ENCODE measurements at regions not wholly inside any gene's neighbourhood (a gene's known extent, or its start where the extent isn't known, plus 50 kb on each side); places are given as distances from the start of the nearest gene placed in this dataset.

GRCh38 chr2:104545055-104545454 lies 308.9 kb upstream of the POU3F3 start:
- no peak for DNase-seq

GRCh38 chr2:104546537-104546936 lies 307.4 kb upstream of the POU3F3 start:
- no peak for DNase-seq

GRCh38 chr2:104547221-104547620 lies 306.7 kb upstream of the POU3F3 start:
- DNase-seq, result no peak

- no peak for DNase-seq
These were observed 292.7 kb upstream of the POU3F3 start for GRCh38 chr2:104561251-104561650.

DNA sequence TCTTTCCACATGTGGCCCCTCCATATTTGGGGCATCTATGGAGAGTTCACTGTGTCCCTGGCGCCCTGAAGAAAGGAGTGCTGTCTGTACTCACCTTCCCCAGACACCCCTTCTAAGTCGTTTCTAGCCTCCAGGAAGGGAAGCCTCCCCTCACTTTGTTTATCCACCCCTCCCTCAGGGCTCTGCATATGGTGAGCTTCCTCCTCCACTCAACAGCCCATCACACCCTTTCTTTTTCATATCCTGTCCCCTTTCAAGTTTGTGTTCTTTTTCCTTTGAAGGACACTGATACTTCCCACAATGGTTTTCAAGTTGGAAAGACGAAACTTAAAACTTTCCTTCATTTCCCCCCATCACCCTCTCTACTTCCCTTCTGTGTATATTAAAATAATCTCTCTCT lies 291.4 kb upstream of the POU3F3 start:
- DNase-seq, result no peak

GRCh38 chr2:104563398-104563996 lies 290.4 kb upstream of the POU3F3 start:
- no peak for DNase-seq

- DNase-seq, result no peak
These were observed 285.7 kb upstream of the POU3F3 start for GRCh38 chr2:104568247-104568646.

- DNase-seq, result no peak
These were observed 283.7 kb upstream of the POU3F3 start for GRCh38 chr2:104570259-104570658.

DNA sequence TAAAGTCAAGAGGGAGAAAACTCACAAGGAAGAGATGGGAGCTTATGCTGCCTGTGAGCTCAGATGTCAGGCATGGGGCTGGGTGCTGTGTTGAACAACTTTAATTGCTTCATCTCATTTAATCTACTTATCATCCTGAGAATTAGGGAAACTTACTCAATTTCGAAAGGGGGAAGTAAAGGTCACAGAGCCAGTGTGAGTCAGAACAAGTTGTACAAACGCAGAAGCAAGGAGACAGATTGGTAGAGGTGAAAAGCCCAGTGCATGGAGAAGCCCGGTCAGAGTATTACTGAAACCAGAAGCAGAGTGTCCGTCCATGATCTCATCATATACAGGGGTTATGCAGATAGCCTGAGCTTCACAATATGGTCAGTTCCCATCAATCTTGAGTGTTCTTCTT lies 281.1 kb upstream of the POU3F3 start:
- DNase-seq, result no peak

GRCh38 chr2:104574367-104574766 lies 279.5 kb upstream of the POU3F3 start:
- no peak for DNase-seq

DNA sequence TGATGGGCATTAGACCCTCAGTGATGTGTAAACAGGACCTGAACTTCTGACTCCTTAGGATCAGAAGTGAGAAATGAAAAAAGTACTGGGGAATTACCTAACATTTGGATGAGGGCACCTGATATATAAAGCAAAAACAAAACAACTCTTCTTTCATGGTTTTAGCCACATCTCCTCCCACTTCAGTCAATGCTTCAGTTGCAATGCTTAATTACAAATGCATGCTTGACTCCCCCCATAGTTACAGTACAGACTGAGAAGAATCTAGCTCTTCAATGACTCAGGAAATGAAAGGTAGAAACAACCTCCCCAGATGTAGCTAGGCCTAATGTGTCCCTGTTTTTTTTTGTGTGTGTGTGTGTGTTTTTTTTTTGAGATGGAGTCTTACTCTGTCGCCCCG lies 276.8 kb upstream of the POU3F3 start:
- DNase-seq, result no peak

- no peak for DNase-seq
These were observed 271.4 kb upstream of the POU3F3 start for GRCh38 chr2:104582471-104582870.

DNA sequence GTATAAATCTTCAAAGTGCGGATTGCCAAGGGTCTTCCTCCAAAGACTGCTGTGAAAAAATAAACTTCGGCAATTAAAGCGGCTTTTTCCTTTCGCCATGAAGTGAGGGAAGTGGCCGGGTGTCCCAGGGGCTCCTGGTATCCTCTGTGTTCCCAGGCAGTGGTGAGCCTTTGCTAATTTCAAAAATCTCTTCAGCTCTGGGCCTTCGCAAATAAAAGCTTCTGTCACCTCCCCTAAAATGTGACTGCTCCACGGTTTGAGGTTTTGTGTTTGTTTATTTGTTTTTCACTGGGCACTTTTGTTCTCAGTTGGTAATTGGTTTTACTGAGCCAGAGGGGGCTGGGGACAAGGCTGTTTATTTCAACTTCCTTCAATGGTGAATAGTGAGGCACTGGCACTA lies 270.1 kb upstream of the POU3F3 start:
- DNase-seq, result no peak

GRCh38 chr2:104584393-104584792 lies 269.5 kb upstream of the POU3F3 start:
- no peak for DNase-seq

GRCh38 chr2:104595576-104595975 lies 258.3 kb upstream of the POU3F3 start:
- DNase-seq, result no peak

- no peak for DNase-seq
These were observed 256.0 kb upstream of the POU3F3 start for GRCh38 chr2:104597942-104598341.

DNA sequence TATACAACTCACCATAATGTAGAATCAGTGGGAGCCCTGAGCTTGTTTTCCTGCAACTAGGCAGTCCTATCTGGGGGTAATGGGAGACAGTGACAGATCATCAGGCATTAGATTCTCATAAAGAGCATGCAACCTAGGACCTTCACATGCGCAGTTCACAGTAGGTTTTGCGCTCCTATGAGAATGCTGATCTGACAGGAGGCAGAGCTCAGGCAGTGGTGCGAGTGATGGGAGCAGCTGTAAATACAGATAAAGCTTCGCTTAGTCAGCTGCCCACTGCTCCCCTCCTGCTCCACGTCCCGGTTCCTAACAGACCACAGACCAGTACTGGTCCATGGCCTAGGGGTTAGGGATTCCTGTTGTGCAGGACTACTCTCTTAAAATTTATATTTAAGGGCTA lies 255.3 kb upstream of the POU3F3 start:
- no peak for DNase-seq

DNA sequence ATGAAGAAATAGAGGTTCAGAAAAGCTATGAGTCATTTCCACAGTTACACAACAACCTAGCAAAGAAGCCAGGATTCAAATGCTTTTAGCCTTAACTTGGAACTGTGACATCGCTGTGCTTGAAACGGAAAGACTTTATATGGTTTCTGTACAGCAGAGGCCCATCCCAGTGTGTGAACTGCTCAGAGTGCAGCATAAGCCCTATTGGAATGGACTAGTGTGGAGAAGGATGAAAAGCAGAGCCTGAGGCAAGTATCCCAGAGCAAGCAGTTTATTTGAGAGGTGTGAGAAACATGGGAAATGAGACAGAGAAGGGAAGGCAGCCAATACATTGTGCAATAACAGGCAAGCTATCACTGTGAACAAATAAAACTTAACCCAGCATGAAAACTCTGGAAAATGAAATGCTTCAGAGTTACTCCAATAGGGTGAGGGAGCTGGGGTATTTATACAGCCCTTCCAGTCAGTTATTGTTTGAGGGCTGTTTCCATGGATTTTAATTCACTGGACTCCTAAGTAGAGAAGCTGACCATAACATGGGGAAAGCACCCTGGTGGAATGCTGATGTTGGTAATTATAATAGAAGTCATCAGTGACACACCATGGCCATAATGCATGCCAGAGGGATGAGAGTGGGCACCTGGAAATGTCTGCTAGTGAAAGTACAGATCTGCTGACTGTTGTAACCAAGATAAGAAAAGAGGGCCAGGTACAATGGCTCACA lies 254.0 kb upstream of the POU3F3 start:
- DNase-seq, result no peak

DNA sequence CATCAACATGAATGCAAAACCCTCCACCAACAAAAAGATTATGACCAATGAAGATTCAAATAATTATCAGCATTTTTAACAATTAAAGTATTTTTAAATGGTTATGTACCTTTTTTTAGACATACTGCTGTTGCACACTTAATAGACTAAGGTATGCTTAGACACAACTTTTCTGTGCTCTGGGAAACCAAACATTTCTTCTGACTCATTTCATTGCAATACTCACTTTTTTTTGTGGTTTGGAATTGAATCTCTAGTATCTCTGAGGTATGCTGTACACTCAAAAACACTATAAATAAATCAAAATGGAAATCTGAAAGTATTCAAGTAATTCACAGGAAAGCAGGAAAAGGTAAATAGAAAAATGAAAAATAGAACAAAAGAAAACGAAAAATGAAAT lies 247.9 kb upstream of the POU3F3 start:
- DNase-seq, result no peak

DNA sequence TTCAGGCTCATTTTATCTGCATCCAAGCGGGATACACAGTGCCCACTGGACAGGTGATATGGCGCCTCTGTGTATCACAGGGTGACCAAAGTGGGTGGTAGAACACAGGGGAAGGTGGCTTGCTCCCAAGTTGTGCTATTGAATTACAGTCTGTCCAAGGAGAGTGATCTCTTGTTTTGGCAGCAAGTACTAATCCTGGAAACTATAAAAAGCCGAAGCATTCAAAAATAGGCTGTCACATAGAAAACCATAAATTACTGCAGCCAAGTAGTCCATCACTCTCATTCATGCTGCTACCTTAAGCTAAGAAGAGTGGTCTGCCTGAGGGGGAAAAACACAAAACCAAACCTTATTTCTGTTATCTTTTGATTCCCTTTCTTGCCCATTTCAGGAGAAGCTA lies 237.1 kb upstream of the POU3F3 start:
- DNase-seq, result no peak

GRCh38 chr2:104620801-104621200 lies 233.1 kb upstream of the POU3F3 start:
- DNase-seq, result no peak

GRCh38 chr2:104635608-104636007 lies 218.3 kb upstream of the POU3F3 start:
- no peak for DNase-seq

- DNase-seq, result no peak
These were observed 215.6 kb upstream of the POU3F3 start for GRCh38 chr2:104638190-104638858.

DNA sequence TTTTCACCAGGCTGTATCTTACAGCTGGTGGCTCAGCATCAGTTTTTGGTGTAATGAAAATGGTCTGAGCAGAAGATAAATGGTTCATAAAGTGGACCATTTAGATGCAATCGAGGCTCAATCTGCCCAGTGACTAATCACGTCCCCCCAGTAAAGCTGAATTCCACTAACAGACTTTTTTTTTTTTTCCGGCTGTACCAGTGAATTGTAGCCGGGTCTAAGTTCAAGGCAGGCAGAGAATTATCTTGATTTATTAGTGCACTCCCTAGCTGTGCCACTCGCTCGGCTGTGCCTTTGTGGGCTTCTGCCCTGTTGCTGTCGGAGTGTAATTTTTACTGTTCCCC lies 215.1 kb upstream of the POU3F3 start:
- no peak for DNase-seq

DNA sequence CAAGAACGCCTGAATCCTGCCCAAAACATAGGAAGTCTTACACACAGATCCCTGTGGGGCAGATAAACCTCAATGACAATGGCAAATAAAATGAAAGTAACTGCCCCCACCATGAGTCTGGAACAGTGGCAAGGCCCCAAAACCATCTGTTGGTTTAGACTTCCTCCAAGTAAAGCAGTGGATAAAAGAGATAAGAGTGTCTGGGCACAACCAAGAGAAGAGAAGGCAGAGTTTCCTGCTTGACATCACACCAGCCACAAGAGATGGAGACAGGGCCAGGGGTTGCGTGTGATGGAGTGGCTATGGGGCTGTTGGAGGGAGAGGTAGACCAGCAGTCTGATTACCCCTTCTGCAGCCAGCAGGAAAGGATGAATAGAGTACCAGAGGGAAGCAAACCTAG lies 212.1 kb upstream of the POU3F3 start:
- DNase-seq, result no peak

Measured in retina (tissue), 1 donor.